Activated B cell treated with CpG ODN at 0.5 μM for 24 hours (primary cell): ENCODE measurements at regions not wholly inside any gene's neighbourhood (a gene's known extent, or its start where the extent isn't known, plus 50 kb on each side); places are given as distances from the start of the nearest gene placed in this dataset.

Source experiments
- ATAC-seq: fragments of 200-7000 bp; cut with Tn5 transposase; one replicate; pipeline ENCODE4 v1.10.0; 2021; ENCODE audit warnings: low read depth, mild to moderate bottlenecking, moderate library complexity
- CTCF ChIA-PET: fragments of 350-600 bp; sonication (Branson Sonifier 250); formaldehyde crosslinking; loops from one replicate; lab custom pipeline; 2021; ENCODE audit warnings: antibody characterized with exemption; lab: Charles Lee
- POLR2A ChIA-PET: fragments of 350-600 bp; sonication (Branson Sonifier 250); formaldehyde crosslinking; loops from one replicate; lab custom pipeline; 2021; ENCODE audit warnings: antibody characterized with exemption; lab: Charles Lee
- DNase-seq: peaks from one replicate; pipeline ENCODE4 v3.0.0; 2022
- H3K27ac Mint-ChIP-seq: one replicate; pipeline ENCODE4 v1.8.0; 2020; ENCODE audit warnings: mixed read lengths
- H3K27me3 Mint-ChIP-seq: one replicate; pipeline ENCODE4 v1.8.0; 2021; ENCODE audit warnings: mixed read lengths
- H3K36me3 Mint-ChIP-seq: one replicate; pipeline ENCODE4 v1.8.0; 2021; ENCODE audit warnings: low read depth, mixed read lengths
- H3K4me1 Mint-ChIP-seq: one replicate; pipeline ENCODE4 v1.8.0; 2021; ENCODE audit warnings: mixed read lengths
- H3K4me3 Mint-ChIP-seq: one replicate; pipeline ENCODE4 v1.8.0; 2020; ENCODE audit warnings: mild to moderate bottlenecking, mixed read lengths
- H3K9me3 Mint-ChIP-seq: one replicate; pipeline ENCODE4 v1.8.0; 2020; ENCODE audit warnings: mixed read lengths
- CTCF ChIP-seq: fragments of 200-600 bp; IDR thresholded peaks from one replicate; pipeline ENCODE4 v1.8.0; 2022; ENCODE audit warnings: antibody characterized with exemption, mild to moderate bottlenecking
- intact Hi-C: fragments of 100-400 bp; cut with micrococcal nuclease; formaldehyde crosslinking; loops from one replicate; pipeline ENCODE4 v1.15.1; 2024

GRCh38 chr11:116123739-116124138 lies 619.5 kb upstream of the CADM1 start:
- no peak overlapping the region for H3K4me3 Mint-ChIP-seq
- ATAC-seq = no peak
- no peak for DNase-seq
- no peak overlapping the region for H3K27ac Mint-ChIP-seq
- no peaks in the 10 kb centered on the region for H3K9me3 Mint-ChIP-seq
- intact Hi-C loops = no loop called here
- POLR2A ChIA-PET = no interaction called here
- TF ChIP-seq CTCF = no peak
- H3K4me1 Mint-ChIP-seq = no peaks in the 10 kb centered on the region
- CTCF ChIA-PET = no interaction called here
- H3K36me3 Mint-ChIP-seq = no peaks in the 10 kb centered on the region
- H3K27me3 Mint-ChIP-seq = no peaks in the 10 kb centered on the region

- Mint-ChIP-seq H3K4me3 (no peak overlapping the region), H3K27me3 (no peaks in the 10 kb centered on the region), H3K9me3 (peaks cover 3% of the 10 kb centered on the region), H3K27ac (no peak overlapping the region), H3K4me1 (no peaks in the 10 kb centered on the region), H3K36me3 (no peaks in the 10 kb centered on the region)
- ChIA-PET POLR2A (no interaction called here), CTCF (no interaction called here)
- TF ChIP-seq CTCF = no peak
- DNase-seq (no peak), ATAC-seq (no peak)
- intact Hi-C loops = no loop called here
These were observed 618.7 kb upstream of the CADM1 start for GRCh38 chr11:116122697-116123472.

GRCh38 chr11:116119158-116119557 lies 614.9 kb upstream of the CADM1 start:
- DNase-seq = no peak
- H3K36me3 Mint-ChIP-seq = no peaks in the 10 kb centered on the region
- H3K27ac Mint-ChIP-seq = no peak overlapping the region
- H3K27me3 Mint-ChIP-seq = no peaks in the 10 kb centered on the region
- ChIA-PET CTCF (no interaction called here), POLR2A (no interaction called here)
- intact Hi-C loops = no loop called here
- H3K4me1 Mint-ChIP-seq = no peaks in the 10 kb centered on the region
- H3K4me3 Mint-ChIP-seq = no peak overlapping the region
- no peak for TF ChIP-seq CTCF
- no peak for ATAC-seq
- peaks cover 6% of the 10 kb centered on the region for H3K9me3 Mint-ChIP-seq

GRCh38 chr11:116118138-116118470 lies 613.9 kb upstream of the CADM1 start:
- no peaks in the 10 kb centered on the region for H3K27me3 Mint-ChIP-seq
- DNase-seq (no peak), ATAC-seq (no peak)
- ChIA-PET CTCF (no interaction called here), POLR2A (no interaction called here)
- intact Hi-C loops = no loop called here
- TF ChIP-seq CTCF = no peak
- H3K4me1 Mint-ChIP-seq = no peaks in the 10 kb centered on the region
- peaks cover 6% of the 10 kb centered on the region for H3K9me3 Mint-ChIP-seq
- no peak overlapping the region for H3K4me3 Mint-ChIP-seq
- H3K36me3 Mint-ChIP-seq = no peaks in the 10 kb centered on the region
- H3K27ac Mint-ChIP-seq = no peak overlapping the region

GRCh38 chr11:116117331-116118137 lies 613.3 kb upstream of the CADM1 start:
- intact Hi-C loops = no loop called here
- Mint-ChIP-seq H3K27ac (no peak overlapping the region), H3K4me3 (no peak overlapping the region), H3K4me1 (no peaks in the 10 kb centered on the region), H3K9me3 (peaks cover 6% of the 10 kb centered on the region), H3K36me3 (no peaks in the 10 kb centered on the region), H3K27me3 (no peaks in the 10 kb centered on the region)
- DNase-seq (no peak), ATAC-seq (no peak)
- CTCF ChIA-PET = no interaction called here
- POLR2A ChIA-PET = no interaction called here
- no peak for TF ChIP-seq CTCF
